ENCODE measurements at regions not wholly inside any gene's neighbourhood (a gene's known extent, or its start where the extent isn't known, plus 50 kb on each side); places are given as distances from the start of the nearest gene placed in this dataset.

DNA sequence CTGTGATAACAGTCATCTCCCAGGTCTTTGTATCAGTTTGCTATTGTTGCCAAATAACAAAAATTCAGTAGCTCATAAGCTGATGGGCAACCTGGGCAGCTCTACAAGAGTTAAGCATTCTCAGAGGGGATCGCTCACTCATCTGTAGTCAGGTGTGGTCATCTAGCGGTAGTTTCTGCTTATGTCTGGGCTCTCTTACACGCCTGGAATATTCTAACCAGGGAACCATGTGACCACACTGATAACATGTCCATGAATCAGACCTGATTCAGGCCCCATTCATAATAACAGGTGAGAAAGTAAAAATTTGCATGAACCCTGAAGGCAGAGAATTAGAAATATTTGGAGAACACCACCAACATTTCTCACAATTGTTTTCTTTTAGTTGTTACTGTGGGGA is 576.1 kb downstream of the SLCO4C1 start:
- in situ Hi-C loops (cut with MboI): no loop called here
- 0% methylated on average over 3 of the region's 3 CpGs for WGBS (ENCODE audit: insufficient coverage, low coverage, missing lambda C conversion rate)
- ATAC-seq (no peak), FAIRE-seq (no peak), DNase-seq (ENCODE audit: extremely low read depth in 1 of 4, low spot score in 3 of 4) (no peak)
- Histone ChIP-seq H3K4me2 (ENCODE audit: insufficient read depth, low read length) (no peak overlapping the region), H2AFZ (ENCODE audit: low read depth, low read length) (no peak overlapping the region), H3K4me3 (no peak overlapping the region), H3K27me3 (ENCODE audit: control insufficient read depth in 2 of 2, insufficient read depth in 2 of 2, low read length in 2 of 2) (no peaks in the 10 kb centered on the region), H3K27ac (ENCODE audit: extremely low read depth, low read depth, low read length) (no peak overlapping the region), H4K20me1 (replicated peaks; ENCODE audit: control insufficient read depth, insufficient read depth, low read length) (no peaks in the 10 kb centered on the region), H3K79me2 (ENCODE audit: control insufficient read depth, insufficient read depth, low read length) (no peaks in the 10 kb centered on the region), H3K36me3 (ENCODE audit: control insufficient read depth, insufficient read depth, low read length) (no peaks in the 10 kb centered on the region), H3K4me1 (replicated peaks in 1 of 2; ENCODE audit: control insufficient read depth in 2 of 2, insufficient read depth in 2 of 2, low read length in 2 of 2) (no peaks in the 10 kb centered on the region), H3K9ac (ENCODE audit: insufficient read depth in 1 of 2, low read depth in 2 of 2, low read length in 2 of 2) (no peak overlapping the region), H3K9me1 (ENCODE audit: control insufficient read depth, insufficient read depth, low read length) (no peaks in the 10 kb centered on the region), H3K9me3 (replicated peaks; ENCODE audit: control insufficient read depth, insufficient read depth, low read depth, low read length) (no peaks in the 10 kb centered on the region; the same call in 1 of the 2 replicates)
- POLR2A ChIA-PET: no interaction called here
- no TSS peak for BruUV-seq (replicated peaks)
- CTCF ChIA-PET (ENCODE audit: low intra/inter-chr PET ratio): no interaction called here
- TF ChIP-seq ZNF174 (CRISPR knock-in tag; IDR thresholded peaks at IDR 0.05): no peak
- TF ChIP-seq TRIM24 (IDR thresholded peaks at IDR 0.05): no peak
- TF ChIP-seq, protein P1, sequence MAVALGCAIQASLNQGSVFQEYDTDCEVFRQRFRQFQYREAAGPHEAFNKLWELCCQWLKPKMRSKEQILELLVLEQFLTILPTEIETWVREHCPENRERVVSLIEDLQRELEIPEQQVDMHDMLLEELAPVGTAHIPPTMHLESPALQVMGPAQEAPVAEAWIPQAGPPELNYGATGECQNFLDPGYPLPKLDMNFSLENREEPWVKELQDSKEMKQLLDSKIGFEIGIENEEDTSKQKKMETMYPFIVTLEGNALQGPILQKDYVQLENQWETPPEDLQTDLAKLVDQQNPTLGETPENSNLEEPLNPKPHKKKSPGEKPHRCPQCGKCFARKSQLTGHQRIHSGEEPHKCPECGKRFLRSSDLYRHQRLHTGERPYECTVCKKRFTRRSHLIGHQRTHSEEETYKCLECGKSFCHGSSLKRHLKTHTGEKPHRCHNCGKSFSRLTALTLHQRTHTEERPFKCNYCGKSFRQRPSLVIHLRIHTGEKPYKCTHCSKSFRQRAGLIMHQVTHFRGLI (CRISPR knock-in tag; IDR thresholded peaks at IDR 0.05): no peak
- TF ChIP-seq ZBTB12 (CRISPR knock-in tag; IDR thresholded peaks at IDR 0.05): no peak
- no peak for TF ChIP-seq RBM17 (IDR thresholded peaks at IDR 0.05; ENCODE audit: borderline replicate concordance, low read depth, low read length)
- intact Hi-C loops (cut with micrococcal nuclease): no loop called here

Data from K562 (cell line).